ENCODE measurements at regions not wholly inside any gene's neighbourhood (a gene's known extent, or its start where the extent isn't known, plus 50 kb on each side); places are given as distances from the start of the nearest gene placed in this dataset.
"Not testable (repeated sequence)": the region's sequence is repeated elsewhere in the genome, so short reads cannot be mapped to it uniquely, and the experiment has no call there.

DNA sequence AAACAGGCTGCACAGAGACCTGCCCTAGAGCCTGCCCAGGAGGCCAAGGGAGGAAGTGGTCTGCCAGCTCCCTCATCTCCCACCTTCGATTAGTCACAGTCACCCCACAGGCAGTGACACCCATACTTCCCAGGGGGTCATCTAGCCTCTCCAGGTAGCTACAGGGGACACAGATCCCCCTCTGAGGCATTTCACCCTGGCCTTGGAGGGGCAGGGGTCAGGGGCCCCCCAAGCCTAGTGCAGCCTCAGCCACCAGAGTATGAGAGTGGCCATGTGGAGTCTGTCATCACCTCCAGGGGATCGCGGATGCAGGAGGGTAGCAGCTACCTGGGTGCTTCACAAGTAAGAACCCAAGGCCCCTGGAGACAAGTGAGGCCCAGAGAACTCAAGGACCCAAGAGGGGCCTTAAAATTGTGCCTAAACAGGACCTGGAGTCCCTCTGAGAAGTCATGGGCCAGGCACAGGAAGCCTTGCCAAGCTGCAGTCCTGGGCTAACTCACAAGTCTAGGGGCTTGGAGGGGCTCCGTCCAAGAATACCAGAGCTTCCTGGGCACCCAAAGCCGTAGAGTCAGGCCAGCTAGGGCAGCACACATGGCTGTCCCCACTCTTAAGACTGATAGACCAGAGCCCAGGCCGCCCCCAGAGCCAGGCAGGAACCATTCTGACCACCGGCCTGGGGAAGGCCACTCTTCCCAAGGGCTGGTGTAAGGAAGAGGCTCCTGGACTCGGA, 354.3 kb upstream of the ID2 start:
- TF ChIP-seq ZNF274 (IDR thresholded peaks at IDR 0.05; ENCODE audit: low read depth, low read length) = no peak

DNA sequence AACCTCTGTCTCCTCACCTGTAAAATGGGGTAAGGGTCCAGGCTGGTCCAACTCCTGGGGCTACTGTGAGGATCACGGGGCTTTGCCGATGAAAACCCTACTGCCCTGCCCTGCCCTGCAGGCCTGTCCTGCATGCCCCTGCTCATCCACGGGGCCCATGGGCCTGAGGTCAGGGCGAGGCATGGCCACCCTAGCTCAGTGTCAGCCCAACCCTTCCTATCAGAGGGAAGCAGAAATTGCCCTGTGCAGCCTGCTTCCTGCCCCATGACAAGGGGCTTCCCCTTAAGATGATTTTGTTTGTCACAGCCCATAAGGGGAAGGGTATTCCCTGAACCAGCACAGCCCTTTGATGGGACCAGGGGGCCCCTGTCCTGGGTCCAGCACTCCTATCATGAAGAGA, 353.6 kb upstream of the ID2 start:
- TF ChIP-seq ZNF274 (IDR thresholded peaks at IDR 0.05; ENCODE audit: low read depth, low read length) = no peak
- no peak overlapping the region for H3K4me3 ChIP-seq (ENCODE audit: low read length)

More for the DNA sequence above, 354.3 kb upstream of the ID2 start:
- H3K4me3 ChIP-seq (ENCODE audit: low read length) = no peak overlapping the region

DNA sequence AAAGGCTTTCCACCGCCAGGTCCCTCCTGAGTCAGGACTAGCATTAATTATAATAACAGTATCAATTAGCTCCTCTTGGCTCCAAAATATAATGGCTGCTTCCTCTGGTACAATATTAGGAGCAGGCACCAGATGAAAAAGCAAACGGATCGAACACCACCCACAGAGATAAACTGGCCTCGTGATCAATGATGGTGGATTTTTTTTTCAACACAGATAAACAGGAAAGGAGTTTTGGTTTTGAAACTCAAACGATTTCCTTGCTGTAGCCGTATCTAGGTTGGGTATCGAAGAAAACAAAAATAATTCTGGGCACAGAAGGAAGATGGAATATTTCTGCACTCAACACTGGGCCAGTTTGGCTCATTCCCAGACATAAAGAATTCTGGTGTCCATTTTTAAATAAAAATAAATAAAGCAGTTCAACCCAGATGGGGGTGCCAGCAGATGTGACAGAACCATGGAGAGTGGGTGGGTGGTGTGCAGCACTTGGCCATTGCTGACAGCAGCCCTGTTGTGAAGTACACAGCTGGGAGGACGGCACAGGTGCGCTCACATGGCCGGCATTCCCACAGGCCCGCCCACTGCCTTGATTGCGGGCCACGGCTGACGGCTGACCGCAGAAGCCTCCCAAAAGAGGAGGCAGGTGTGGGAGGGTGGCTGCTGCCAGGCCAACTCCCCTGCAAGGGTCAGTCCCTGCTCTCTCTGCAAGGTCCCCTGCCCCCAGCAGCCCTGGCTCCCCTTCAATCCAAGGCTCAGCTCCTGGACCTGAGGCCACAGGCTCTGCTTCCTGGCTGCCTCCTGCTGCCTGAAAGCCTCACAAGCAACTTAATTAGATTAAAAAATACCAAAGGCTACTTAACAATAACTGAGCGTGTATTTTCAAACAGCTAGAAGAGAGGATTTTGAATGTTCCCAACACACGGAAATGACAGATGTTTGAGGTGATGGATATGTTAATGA, 351.9 kb upstream of the ID2 start:
- H3K4me3 ChIP-seq (ENCODE audit: low read length) = no peak overlapping the region
- TF ChIP-seq ZNF274 (IDR thresholded peaks at IDR 0.05; ENCODE audit: low read depth, low read length) = no peak

DNA sequence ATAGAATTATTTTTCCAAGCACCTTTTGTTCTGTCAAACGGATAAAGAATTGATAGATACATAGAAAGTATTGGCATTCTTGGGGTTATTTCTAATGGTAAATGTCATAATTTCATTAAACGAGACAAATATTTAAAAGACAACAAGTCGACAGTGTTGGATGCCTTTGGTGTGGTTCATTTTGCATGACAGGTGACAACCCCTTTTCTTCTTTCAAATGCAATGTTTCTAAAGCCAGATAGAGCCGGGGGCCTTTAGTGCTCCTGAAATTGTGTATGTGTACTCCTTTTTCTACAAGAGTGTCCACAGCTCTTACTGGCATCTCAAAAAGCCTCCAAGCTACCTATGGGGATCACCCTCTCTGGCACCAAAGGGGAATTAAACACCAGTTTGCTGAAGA, 350.8 kb upstream of the ID2 start:
- no peak overlapping the region for H3K4me3 ChIP-seq (ENCODE audit: low read length)
- TF ChIP-seq ZNF274 (IDR thresholded peaks at IDR 0.05; ENCODE audit: low read depth, low read length) = no peak

DNA sequence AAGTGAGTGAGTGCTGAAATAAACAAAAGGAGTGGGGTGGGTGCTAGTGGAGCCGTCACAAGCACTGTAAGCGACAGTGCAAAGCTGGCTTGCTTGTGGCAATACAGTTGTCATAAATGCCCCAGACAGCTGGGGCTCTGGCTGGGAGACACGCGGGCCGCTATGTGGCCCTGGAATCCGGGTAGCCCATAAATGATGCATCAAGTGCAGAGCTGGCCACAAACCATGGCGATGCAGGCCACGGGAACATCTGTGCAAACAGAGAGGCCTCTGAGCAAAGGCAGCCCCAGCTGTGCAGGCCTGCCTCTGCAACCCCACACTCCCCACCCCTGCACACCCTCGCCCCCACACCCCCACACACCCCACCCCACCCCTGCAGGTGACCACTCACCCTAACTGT, 349.2 kb upstream of the ID2 start:
- no peak for TF ChIP-seq ZNF274 (IDR thresholded peaks at IDR 0.05; ENCODE audit: low read depth, low read length)
- no peak overlapping the region for H3K4me3 ChIP-seq (ENCODE audit: low read length)

DNA sequence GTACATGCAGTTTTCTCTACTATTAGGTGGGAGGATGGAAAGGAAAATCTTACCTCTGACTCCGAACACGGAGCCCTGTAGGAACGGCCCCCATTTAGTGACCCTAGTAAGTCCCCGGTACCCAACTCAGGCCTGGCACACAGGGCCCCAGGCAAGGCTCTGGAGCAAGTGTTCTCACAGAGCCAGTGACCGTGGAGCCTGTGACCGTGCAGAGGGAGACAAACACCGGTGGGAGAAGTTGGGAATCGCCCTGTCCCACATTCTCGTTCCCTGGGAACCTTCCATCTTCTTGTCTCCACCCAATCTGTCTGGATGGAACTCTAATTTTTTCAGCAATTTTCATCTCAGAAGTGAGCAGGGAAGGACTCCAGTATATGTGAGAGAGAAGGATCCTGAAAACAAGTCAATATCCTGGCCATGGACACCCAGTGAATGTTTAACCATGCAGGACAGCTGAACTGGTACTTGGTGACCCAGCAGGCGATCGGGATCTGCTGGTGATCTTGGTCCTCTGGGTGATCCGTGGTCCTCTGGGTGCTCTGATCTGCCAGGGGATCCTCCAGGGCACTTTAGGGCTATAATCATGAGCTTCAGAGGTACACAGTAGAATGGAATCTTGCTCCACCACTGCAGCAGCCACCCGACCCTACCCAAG, 348.6 kb upstream of the ID2 start:
- TF ChIP-seq ZNF274 (IDR thresholded peaks at IDR 0.05; ENCODE audit: low read depth, low read length) = no peak
- H3K4me3 ChIP-seq (ENCODE audit: low read length) = no peak overlapping the region

DNA sequence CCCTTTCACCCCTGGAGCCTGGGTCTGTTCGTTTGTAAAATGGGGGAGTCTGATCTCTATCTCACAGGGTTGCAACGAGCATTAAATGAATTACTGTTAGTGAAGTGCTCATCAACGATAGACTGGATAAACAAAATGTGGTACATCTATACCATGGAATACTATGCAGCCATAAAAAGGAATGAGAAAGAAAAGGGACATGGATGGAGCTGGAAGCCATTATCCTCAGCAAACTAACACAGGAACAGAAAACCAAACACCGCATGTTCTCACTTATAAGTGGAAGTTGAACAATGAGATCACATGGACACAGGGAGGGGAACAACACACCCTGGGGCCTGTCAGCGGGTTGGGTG, 348.0 kb upstream of the ID2 start:
- not testable (repeated sequence) for H3K4me3 ChIP-seq (ENCODE audit: low read length)

DNA sequence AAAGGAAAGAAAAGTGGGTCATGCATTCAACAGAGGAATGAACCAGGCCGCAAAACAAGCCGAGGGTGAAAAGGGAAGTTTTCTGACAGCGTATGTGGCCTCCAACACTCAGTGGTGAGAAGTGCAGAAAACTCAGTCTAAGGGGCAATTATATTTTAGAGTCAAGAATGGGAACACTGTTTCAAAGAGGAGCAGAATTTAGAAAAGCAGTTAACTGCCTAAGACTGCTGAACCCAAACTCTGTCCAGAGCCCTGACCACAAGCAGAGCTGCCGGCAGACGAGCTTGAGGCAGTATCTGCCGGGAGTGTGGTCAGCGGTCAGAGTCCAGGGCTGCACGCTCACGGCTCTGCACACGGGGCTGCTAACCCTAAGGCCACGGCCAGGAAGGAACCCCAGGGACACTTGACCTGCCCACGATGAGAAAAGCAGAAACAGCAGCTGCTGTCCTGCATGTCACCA, 347.0 kb upstream of the ID2 start:
- no peak for TF ChIP-seq ZNF274 (IDR thresholded peaks at IDR 0.05; ENCODE audit: low read depth, low read length)
- no peak overlapping the region for H3K4me3 ChIP-seq (ENCODE audit: low read length)

DNA sequence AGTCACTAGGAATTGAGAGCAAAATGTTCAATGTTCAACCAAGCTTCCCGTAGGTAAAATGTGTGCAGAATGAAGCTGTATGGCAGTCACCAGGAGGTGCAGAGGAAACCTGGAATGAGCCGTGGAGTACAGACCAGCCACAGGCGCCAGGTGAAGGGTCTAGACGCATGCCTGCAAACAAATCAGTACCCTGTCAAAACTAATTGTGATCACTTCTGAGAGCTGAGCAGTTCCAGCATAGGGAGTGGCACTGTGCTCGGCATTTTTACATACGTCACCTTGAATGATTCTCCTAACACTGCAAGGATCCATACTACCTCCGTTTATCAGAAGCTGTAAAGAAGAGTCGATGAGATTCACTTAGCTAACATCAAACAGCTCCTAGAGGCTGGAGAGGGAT, 346.1 kb upstream of the ID2 start:
- no peak overlapping the region for H3K4me3 ChIP-seq (ENCODE audit: low read length)

DNA sequence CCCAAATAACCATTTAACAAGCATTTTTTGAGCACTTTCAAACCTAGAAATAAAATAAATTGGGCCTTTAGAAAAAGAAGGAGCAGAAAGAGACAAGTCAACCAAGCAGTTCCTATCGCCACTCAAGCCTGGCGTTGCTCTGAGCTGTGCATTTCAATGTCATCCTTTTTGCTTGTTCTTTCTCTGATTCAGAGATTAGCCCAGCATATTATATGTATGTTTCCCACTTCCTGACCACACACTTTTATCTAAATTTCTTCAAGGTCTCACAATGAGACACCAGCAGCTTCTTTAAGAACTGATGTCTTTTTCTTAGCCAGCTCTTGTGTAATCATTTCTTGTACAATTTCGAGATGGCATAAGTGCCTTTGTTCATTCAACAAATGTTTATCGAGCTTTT, 344.5 kb upstream of the ID2 start:
- no peak overlapping the region for H3K4me3 ChIP-seq (ENCODE audit: low read length)
- TF ChIP-seq ZNF274 (IDR thresholded peaks at IDR 0.05; ENCODE audit: low read depth, low read length) = no peak

More for the DNA sequence above, 346.1 kb upstream of the ID2 start:
- TF ChIP-seq ZNF274 (IDR thresholded peaks at IDR 0.05; ENCODE audit: low read depth, low read length) = no peak

DNA sequence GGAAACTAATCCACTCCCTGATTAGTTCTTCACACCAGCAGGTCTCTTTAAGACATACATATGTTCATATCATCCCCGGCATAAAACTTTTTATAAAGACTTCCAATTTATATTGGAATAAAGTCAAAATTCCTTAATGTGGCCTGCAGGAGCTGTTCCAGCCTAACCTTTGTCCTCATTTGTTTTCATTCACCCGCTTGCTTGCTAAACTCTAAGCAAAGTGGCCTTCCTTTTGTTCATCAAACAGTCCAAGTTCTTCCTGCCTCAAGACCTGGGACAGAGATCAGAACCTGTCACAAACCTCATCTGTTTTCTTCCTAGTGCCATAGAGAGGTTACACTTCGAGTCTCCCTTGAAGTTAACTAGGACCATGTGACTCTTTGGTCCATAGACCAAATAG, 339.4 kb upstream of the ID2 start:
- no peak overlapping the region for H3K4me3 ChIP-seq (ENCODE audit: low read length)
- TF ChIP-seq ZNF274 (IDR thresholded peaks at IDR 0.05; ENCODE audit: low read depth, low read length) = no peak

DNA sequence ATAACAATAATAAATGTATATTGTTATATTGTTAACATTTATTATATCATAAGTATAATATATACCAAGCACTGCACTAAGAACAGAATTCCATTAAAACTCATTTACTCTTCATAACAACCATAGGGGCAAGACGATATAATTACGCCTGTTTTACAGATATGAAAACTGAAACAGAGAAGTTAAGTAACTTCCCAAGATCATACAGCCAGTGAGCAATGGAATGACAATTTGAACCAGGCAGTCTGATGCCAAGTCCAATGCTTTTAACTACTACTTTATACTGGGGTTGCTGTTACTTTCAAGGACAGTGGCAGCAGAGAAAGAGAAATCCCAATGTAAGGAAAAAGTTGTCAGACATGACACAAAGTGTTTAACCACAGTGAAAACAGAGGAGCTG, 338.8 kb upstream of the ID2 start:
- TF ChIP-seq ZNF274 (IDR thresholded peaks at IDR 0.05; ENCODE audit: low read depth, low read length) = no peak
- no peak overlapping the region for H3K4me3 ChIP-seq (ENCODE audit: low read length)

DNA sequence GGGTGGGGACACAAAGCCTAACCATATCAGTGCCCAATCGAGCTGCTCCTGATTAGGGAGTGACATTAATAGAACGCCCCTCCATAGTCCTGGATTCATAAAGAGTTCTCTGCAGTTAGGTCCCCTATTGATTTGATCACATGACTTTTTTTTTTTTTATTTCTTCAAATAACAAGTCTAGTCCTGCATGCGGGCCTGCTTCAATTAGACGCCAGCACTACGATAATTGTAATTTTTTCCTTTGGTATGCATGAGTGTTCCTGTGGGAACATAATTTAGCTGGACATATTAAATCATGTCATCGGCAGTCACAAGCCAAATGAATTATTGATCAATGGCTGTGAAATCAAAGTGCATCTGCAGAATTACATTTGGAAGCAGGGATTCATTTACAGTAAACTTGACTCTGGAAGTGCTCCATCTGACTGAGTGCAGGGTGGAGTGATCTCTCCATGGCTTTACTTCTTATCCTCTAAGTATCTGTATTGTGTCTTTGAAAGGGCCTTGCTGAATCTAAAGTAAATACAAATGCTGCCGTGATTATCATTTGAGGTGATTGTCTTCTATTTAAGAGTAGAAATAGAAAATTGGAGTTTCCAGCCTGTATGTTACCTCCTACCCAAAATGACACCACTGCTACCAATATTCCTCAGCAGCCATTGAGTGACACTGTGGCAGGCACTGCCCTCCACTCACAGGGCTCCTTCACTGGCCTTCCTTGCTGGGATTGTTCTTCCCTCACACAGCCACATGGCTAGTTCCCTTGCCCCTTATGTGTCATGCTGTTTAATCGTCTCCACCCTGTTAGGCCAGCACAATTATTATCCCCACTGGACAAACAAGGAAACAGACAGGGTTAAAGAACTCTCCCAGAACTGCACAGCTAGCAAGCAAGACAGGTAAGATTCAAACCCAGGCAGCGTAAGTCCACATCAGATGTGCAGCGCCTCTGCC, 337.4 kb upstream of the ID2 start:
- TF ChIP-seq ZNF274 (IDR thresholded peaks at IDR 0.05; ENCODE audit: low read depth, low read length) = no peak
- no peak overlapping the region for H3K4me3 ChIP-seq (ENCODE audit: low read length)

DNA sequence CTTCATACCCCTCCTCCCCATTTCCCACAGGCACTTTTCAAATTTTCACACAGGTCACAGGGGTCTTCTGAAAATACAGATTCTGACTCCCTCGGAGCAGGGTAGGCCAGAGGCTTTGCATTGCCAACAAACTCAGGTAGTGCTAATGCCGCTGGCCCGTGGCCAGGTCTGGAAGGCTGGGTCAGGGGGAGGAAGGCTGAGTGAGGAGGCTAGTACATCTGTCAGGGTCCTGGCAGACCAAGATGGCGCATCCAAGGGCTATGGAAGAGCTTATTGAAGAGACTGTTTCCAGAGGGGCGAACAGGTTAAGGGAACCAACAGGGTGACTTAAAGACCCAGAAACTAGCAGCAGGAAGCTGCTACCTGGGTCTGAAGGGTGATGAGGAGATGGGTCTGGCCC, 336.7 kb upstream of the ID2 start:
- H3K4me3 ChIP-seq (ENCODE audit: low read length) = no peak overlapping the region
- TF ChIP-seq ZNF274 (IDR thresholded peaks at IDR 0.05; ENCODE audit: low read depth, low read length) = no peak
